Type B pancreatic cell (in vitro differentiated cells): ENCODE measurements at regions not wholly inside any gene's neighbourhood (a gene's known extent, or its start where the extent isn't known, plus 50 kb on each side); places are given as distances from the start of the nearest gene placed in this dataset.

Experiments used
- DNase-seq: peaks from one replicate; pipeline ENCODE4 v3.0.0; 2021; ENCODE audit warnings: mixed read lengths; ENCODE audit not compliant: unreplicated experiment; ENCODE audit errors: extremely low spot score
- H3K27ac Mint-ChIP-seq: 2 replicates; pipeline ENCODE4 v1.8.0; 2021; ENCODE audit warnings: mild to moderate bottlenecking, mixed read lengths
- H3K27me3 Mint-ChIP-seq: 2 replicates; pipeline ENCODE4 v1.8.0; 2021; ENCODE audit warnings: mixed read lengths
- H3K36me3 Mint-ChIP-seq: 2 replicates; pipeline ENCODE4 v1.8.0; 2021; ENCODE audit warnings: mixed read lengths
- H3K4me1 Mint-ChIP-seq: one replicate; pipeline ENCODE4 v1.8.0; 2021; ENCODE audit warnings: mixed read lengths; ENCODE audit not compliant: unreplicated experiment
- H3K4me3 Mint-ChIP-seq: 2 replicates; pipeline ENCODE4 v1.8.0; 2021; ENCODE audit warnings: mild to moderate bottlenecking, mixed read lengths
- H3K9me3 Mint-ChIP-seq: 2 replicates; pipeline ENCODE4 v1.8.0; 2021; ENCODE audit warnings: mixed read lengths
- CTCF ChIP-seq: fragments of 200-600 bp; sonication (generic); conservative IDR thresholded peaks from 2 replicates; pipeline ENCODE4 v1.5.0; 2021; ENCODE audit warnings: antibody characterized with exemption, mild to moderate bottlenecking

DNA sequence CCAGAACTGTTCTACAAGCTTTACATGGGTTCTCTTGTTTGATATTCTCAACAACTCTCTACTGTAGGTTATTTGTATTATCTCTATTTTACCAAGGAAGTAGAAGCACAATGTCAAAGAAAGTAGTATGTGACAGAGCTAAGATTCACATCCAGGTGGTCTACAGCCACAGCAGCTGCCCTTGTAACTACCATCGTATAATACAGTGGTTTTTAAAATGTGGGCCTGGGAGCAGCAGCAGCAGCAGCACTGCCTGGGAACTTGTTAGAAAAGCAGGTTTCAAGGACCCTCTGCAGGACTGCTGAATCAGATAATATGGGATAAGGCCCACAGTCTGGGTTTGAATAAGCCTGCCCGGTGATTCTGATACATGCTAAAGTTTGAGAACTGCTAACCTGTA lies 357.1 kb upstream of the SATB1 start:
- H3K36me3 Mint-ChIP-seq: no peaks in the 10 kb centered on the region

DNA sequence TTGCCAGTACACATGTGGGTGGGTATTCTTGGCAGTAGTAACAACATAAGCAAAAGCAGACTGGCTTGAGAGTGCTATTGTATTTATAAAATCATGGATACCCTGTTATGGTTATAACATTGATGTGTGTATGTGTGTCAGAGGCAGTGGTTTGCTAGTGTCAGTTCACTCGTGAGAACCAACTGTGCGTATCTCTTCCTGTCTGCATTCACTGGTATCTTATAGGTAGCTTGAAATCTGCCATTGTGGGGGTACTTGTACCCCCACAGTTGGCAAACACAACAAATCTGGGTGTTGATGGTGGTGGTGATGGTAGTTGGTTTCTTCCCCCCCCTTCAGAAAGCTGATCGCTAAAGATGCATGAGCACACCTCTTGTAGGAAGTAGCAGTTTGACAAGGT lies 355.8 kb upstream of the SATB1 start:
- no peak overlapping the region for H3K27ac Mint-ChIP-seq
- no peaks in the 10 kb centered on the region for H3K36me3 Mint-ChIP-seq
- H3K9me3 Mint-ChIP-seq: no peaks in the 10 kb centered on the region
- no peaks in the 10 kb centered on the region for H3K4me1 Mint-ChIP-seq
- H3K4me3 Mint-ChIP-seq: no peak overlapping the region
- H3K27me3 Mint-ChIP-seq: peaks cover 4% of the 10 kb centered on the region
- DNase-seq: no peak
- no peak for TF ChIP-seq CTCF

More for the DNA sequence above, 357.1 kb upstream of the SATB1 start:
- peaks cover 4% of the 10 kb centered on the region for H3K27me3 Mint-ChIP-seq
- no peaks in the 10 kb centered on the region for H3K9me3 Mint-ChIP-seq
- H3K4me1 Mint-ChIP-seq: no peaks in the 10 kb centered on the region
- no peak for TF ChIP-seq CTCF
- no peak overlapping the region for H3K27ac Mint-ChIP-seq
- H3K4me3 Mint-ChIP-seq: no peak overlapping the region
- no peak for DNase-seq

GRCh38 chr3:18779704-18780103 lies 354.6 kb upstream of the SATB1 start:
- H3K9me3 Mint-ChIP-seq: no peaks in the 10 kb centered on the region
- DNase-seq: no peak
- H3K4me3 Mint-ChIP-seq: no peak overlapping the region
- no peaks in the 10 kb centered on the region for H3K4me1 Mint-ChIP-seq
- H3K27ac Mint-ChIP-seq: no peak overlapping the region
- H3K36me3 Mint-ChIP-seq: no peaks in the 10 kb centered on the region
- H3K27me3 Mint-ChIP-seq: peaks cover 4% of the 10 kb centered on the region
- TF ChIP-seq CTCF: no peak

DNA sequence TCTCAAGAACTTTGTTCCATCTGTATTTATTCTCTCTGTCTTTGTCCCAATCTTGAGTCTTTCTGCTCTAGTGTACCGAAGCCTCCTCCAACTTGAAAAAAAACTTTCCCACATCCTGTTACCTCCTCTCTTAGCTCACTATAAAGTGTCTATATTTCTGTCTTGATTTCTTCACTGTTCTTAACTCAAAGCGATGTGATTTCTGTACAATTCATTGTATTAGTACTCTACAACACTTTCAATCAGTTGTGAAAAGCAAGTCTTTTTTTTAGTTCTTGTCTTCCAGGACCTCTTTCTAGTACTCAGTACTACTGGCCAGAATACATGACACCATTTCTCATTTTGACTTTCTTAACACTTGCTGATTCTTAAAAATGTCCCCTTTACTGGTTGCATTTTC lies 353.5 kb upstream of the SATB1 start:
- TF ChIP-seq CTCF: no peak
- no peak overlapping the region for H3K4me3 Mint-ChIP-seq
- H3K4me1 Mint-ChIP-seq: no peaks in the 10 kb centered on the region
- H3K27me3 Mint-ChIP-seq: peaks cover 4% of the 10 kb centered on the region
- H3K27ac Mint-ChIP-seq: no peak overlapping the region
- no peaks in the 10 kb centered on the region for H3K36me3 Mint-ChIP-seq
- H3K9me3 Mint-ChIP-seq: no peaks in the 10 kb centered on the region
- no peak for DNase-seq

GRCh38 chr3:18778094-18778493 lies 353.0 kb upstream of the SATB1 start:
- Mint-ChIP-seq H3K27ac (no peak overlapping the region), H3K36me3 (no peaks in the 10 kb centered on the region), H3K9me3 (no peaks in the 10 kb centered on the region), H3K4me3 (no peak overlapping the region), H3K27me3 (peaks cover 4% of the 10 kb centered on the region), H3K4me1 (no peaks in the 10 kb centered on the region)
- TF ChIP-seq CTCF: no peak
- no peak for DNase-seq

- H3K9me3 Mint-ChIP-seq: no peaks in the 10 kb centered on the region
- no peak overlapping the region for H3K4me3 Mint-ChIP-seq
- peaks cover 4% of the 10 kb centered on the region for H3K27me3 Mint-ChIP-seq
- no peak for TF ChIP-seq CTCF
- no peaks in the 10 kb centered on the region for H3K36me3 Mint-ChIP-seq
- no peaks in the 10 kb centered on the region for H3K4me1 Mint-ChIP-seq
- DNase-seq: no peak
- H3K27ac Mint-ChIP-seq: no peak overlapping the region
Measured at GRCh38 chr3:18775501-18775900, 350.4 kb upstream of the SATB1 start.
